ENCODE measurements at regions not wholly inside any gene's neighbourhood (a gene's known extent, or its start where the extent isn't known, plus 50 kb on each side); places are given as distances from the start of the nearest gene placed in this dataset.

GRCh38 chr1:118421868-118422350 is 236.9 kb upstream of the SPAG17 start:
- H3K4me3 ChIP-seq (replicated peaks; ENCODE audit: low read depth, low read length), result no peak overlapping the region
- DNase-seq (ENCODE audit: low read depth), result no peak
- no peak for TF ChIP-seq CTCF (IDR thresholded peaks at IDR 0.05; ENCODE audit: low read length, missing control alignments)

GRCh38 chr1:118404024-118404423 is 219.0 kb upstream of the SPAG17 start:
- DNase-seq (ENCODE audit: low read depth), result no peak
- TF ChIP-seq CTCF (IDR thresholded peaks at IDR 0.05; ENCODE audit: low read length, missing control alignments), result no peak
- no peak overlapping the region for H3K4me3 ChIP-seq (replicated peaks; ENCODE audit: low read depth, low read length)

- H3K4me3 ChIP-seq (replicated peaks; ENCODE audit: low read depth, low read length), result no peak overlapping the region
- no peak for DNase-seq (ENCODE audit: low read depth)
- TF ChIP-seq CTCF (IDR thresholded peaks at IDR 0.05; ENCODE audit: low read length, missing control alignments), result no peak
Measured at GRCh38 chr1:118397496-118397859, 212.4 kb upstream of the SPAG17 start.

GRCh38 chr1:118396829-118397495 is 211.9 kb upstream of the SPAG17 start:
- DNase-seq (ENCODE audit: low read depth), result no peak
- TF ChIP-seq CTCF (IDR thresholded peaks at IDR 0.05; ENCODE audit: low read length, missing control alignments), result no peak
- no peak overlapping the region for H3K4me3 ChIP-seq (replicated peaks; ENCODE audit: low read depth, low read length)

- H3K4me3 ChIP-seq (replicated peaks; ENCODE audit: low read depth, low read length), result no peak overlapping the region
- no peak for DNase-seq (ENCODE audit: low read depth)
- TF ChIP-seq CTCF (IDR thresholded peaks at IDR 0.05; ENCODE audit: low read length, missing control alignments), result no peak
Measured at GRCh38 chr1:118396279-118396678, 211.3 kb upstream of the SPAG17 start.

GRCh38 chr1:118395430-118395991 is 210.5 kb upstream of the SPAG17 start:
- H3K4me3 ChIP-seq (replicated peaks; ENCODE audit: low read depth, low read length), result no peak overlapping the region
- no peak for TF ChIP-seq CTCF (IDR thresholded peaks at IDR 0.05; ENCODE audit: low read length, missing control alignments)
- no peak for DNase-seq (ENCODE audit: low read depth)

- TF ChIP-seq CTCF (IDR thresholded peaks at IDR 0.05; ENCODE audit: low read length, missing control alignments), result no peak
- no peak overlapping the region for H3K4me3 ChIP-seq (replicated peaks; ENCODE audit: low read depth, low read length)
- DNase-seq (ENCODE audit: low read depth), result no peak
Measured at GRCh38 chr1:118390955-118391354, 205.9 kb upstream of the SPAG17 start.

Data from fibroblast of pulmonary artery (primary cell).